Aorta (tissue), 5 donors: ENCODE measurements at regions not wholly inside any gene's neighbourhood (a gene's known extent, or its start where the extent isn't known, plus 50 kb on each side); places are given as distances from the start of the nearest gene placed in this dataset.
"Not testable (repeated sequence)": the region's sequence is repeated elsewhere in the genome, so short reads cannot be mapped to it uniquely, and the experiment has no call there.

Experiments
- ATAC-seq: fragments of 200-7000 bp; cut with Tn5 transposase; one replicate; pipeline ENCODE4 v1.9.1; 2022; ENCODE audit warnings: moderate library complexity; ENCODE audit not compliant: low FRiP score
- DNase-seq, 2 donors: peaks; one replicate each; pipeline ENCODE4 v3.0.0-alpha.2; 2020
- H3K27ac ChIP-seq, 2 donors: one replicate each; pipeline ENCODE4 v1.5.1; 2013; ENCODE audit warnings: low read length in 2 of 2, mild to moderate bottlenecking in 2 of 2, moderate library complexity in 2 of 2, control low read depth in 1 of 2, inconsistent platforms in 1 of 2, low read depth in 1 of 2
- H3K27me3 ChIP-seq, 2 donors: one replicate each; pipeline ENCODE4 v1.6.1; 2013; ENCODE audit warnings: control low read depth in 1 of 2, low read length in 1 of 2, mild to moderate bottlenecking in 1 of 2, moderate library complexity in 1 of 2; ENCODE audit not compliant: insufficient read depth in 2 of 2, control insufficient read depth in 1 of 2
- H3K36me3 ChIP-seq, 2 donors: one replicate each; pipeline ENCODE4 v1.6.1; 2013; ENCODE audit warnings: control low read depth in 1 of 2, low read length in 1 of 2, mild to moderate bottlenecking in 1 of 2; ENCODE audit not compliant: insufficient read depth in 2 of 2, control insufficient read depth in 1 of 2
- H3K4me1 ChIP-seq, 2 donors: one replicate each; pipeline ENCODE4 v1.6.1; 2013; ENCODE audit warnings: low read length in 2 of 2, control low read depth in 1 of 2, mild to moderate bottlenecking in 1 of 2, moderate library complexity in 1 of 2; ENCODE audit not compliant: insufficient read depth in 2 of 2, control insufficient read depth in 1 of 2
- H3K4me3 ChIP-seq, 2 donors: one replicate each; pipeline ENCODE4 v1.5.1; 2013; ENCODE audit warnings: low read length in 2 of 2, control low read depth in 1 of 2, mild to moderate bottlenecking in 1 of 2
- H3K9me3 ChIP-seq: one replicate; pipeline ENCODE4 v1.6.1; 2013; ENCODE audit warnings: mild to moderate bottlenecking, low read length; ENCODE audit not compliant: control insufficient read depth
- WGBS, 2 donors: extraction: QIAGEN DNeasy Blood & Tissue Kit; methylation state at CpG; one replicate each; pipeline ENCODE4 v1.1.7; 2013; 5-methylcytosine and 5-hydroxymethylcytosine counted together
- intact Hi-C, 2 donors: fragments of 100-400 bp; cut with DNase I; formaldehyde crosslinking; loops; one replicate each; pipeline versions ENCODE4 v1.14.2 to v1.15.0; 2022
- donor health status: healthy with polysubstance abuse.
- donor health status: Bipolar disorder and iron deficiency.
- donor health status: DM: no; HTN: no; CAD: no.
- donor health status: DM: no; HTN: no; CAD: no.
- donor health status: DM: yes; HTN: yes; CAD: no.

GRCh38 chr9:39581296-39581695 is 225.8 kb downstream of the SPATA31A1 start:
- H3K27ac ChIP-seq, H3K4me1 ChIP-seq, DNase-seq, ATAC-seq, H3K27me3 ChIP-seq, intact Hi-C loops, H3K36me3 ChIP-seq, H3K4me3 ChIP-seq, H3K9me3 ChIP-seq: not testable (repeated sequence)
- 90 to 97% methylated on average over 3 of the region's 3 CpGs for WGBS, 2 donors

GRCh38 chr9:39582677-39583412 is 227.4 kb downstream of the SPATA31A1 start:
- ATAC-seq, H3K9me3 ChIP-seq, H3K27ac ChIP-seq, DNase-seq, H3K27me3 ChIP-seq, H3K36me3 ChIP-seq, H3K4me3 ChIP-seq, intact Hi-C loops, H3K4me1 ChIP-seq: not testable (repeated sequence)
- 83 to 86% methylated on average over 1 of the region's 1 CpG for WGBS, 2 donors

- H3K4me1 ChIP-seq, H3K9me3 ChIP-seq, ATAC-seq, H3K36me3 ChIP-seq, H3K4me3 ChIP-seq, H3K27me3 ChIP-seq, intact Hi-C loops, H3K27ac ChIP-seq, DNase-seq: not testable (repeated sequence)
Observed at GRCh38 chr9:39583413-39583747, 227.9 kb downstream of the SPATA31A1 start.

GRCh38 chr9:39585233-39585632 is 229.8 kb downstream of the SPATA31A1 start:
- intact Hi-C loops, H3K9me3 ChIP-seq, H3K27me3 ChIP-seq, H3K27ac ChIP-seq, ATAC-seq, H3K4me3 ChIP-seq, H3K4me1 ChIP-seq, H3K36me3 ChIP-seq, DNase-seq: not testable (repeated sequence)
- WGBS, 2 donors: 93% methylated on average over 5 to 6 of the region's 7 CpGs

GRCh38 chr9:39587844-39588499 is 232.5 kb downstream of the SPATA31A1 start:
- Histone ChIP-seq H3K4me3 (no peak overlapping the region), H3K27me3 (no peaks in the 10 kb centered on the region), H3K9me3 (no peaks in the 10 kb centered on the region), H3K36me3 (no peaks in the 10 kb centered on the region), H3K4me1 (no peaks in the 10 kb centered on the region), H3K27ac (no peak overlapping the region)
- peak in 1 of 2 donors; percentile 39 for DNase-seq
- WGBS, 2 donors: 59 to 76% methylated on average over 3 of the region's 3 CpGs
- intact Hi-C loops: no loop called here
- peak; percentile 61 for ATAC-seq

- DNase-seq (peak in 1 of 2 donors; percentile 67), ATAC-seq (peak; percentile 45)
- intact Hi-C loops: no loop called here
- Histone ChIP-seq H3K4me1 (no peaks in the 10 kb centered on the region), H3K36me3 (no peaks in the 10 kb centered on the region), H3K27ac (no peak overlapping the region), H3K4me3 (no peak overlapping the region), H3K27me3 (no peaks in the 10 kb centered on the region), H3K9me3 (no peaks in the 10 kb centered on the region)
- WGBS, 2 donors: 44 to 52% methylated on average over 8 of the region's 8 CpGs
Observed at GRCh38 chr9:39588500-39589137, 233.2 kb downstream of the SPATA31A1 start.

- intact Hi-C loops, H3K4me3 ChIP-seq, DNase-seq, H3K36me3 ChIP-seq, H3K27me3 ChIP-seq, H3K27ac ChIP-seq, H3K4me1 ChIP-seq, H3K9me3 ChIP-seq, ATAC-seq: not testable (repeated sequence)
- 63 to 88% methylated on average over 4 to 5 of the region's 24 CpGs for WGBS, 2 donors
Observed at GRCh38 chr9:39604089-39604488, 248.6 kb downstream of the SPATA31A1 start.

- H3K27ac ChIP-seq, H3K27me3 ChIP-seq, H3K9me3 ChIP-seq, intact Hi-C loops, H3K4me1 ChIP-seq, H3K4me3 ChIP-seq, DNase-seq, ATAC-seq, H3K36me3 ChIP-seq: not testable (repeated sequence)
- no CpG with 5 or more reads among the region's 4 CpGs for WGBS, 2 donors
Observed at GRCh38 chr9:39611449-39612231, 256.2 kb downstream of the SPATA31A1 start.
